HCT116 (cell line): ENCODE measurements at regions not wholly inside any gene's neighbourhood (a gene's known extent, or its start where the extent isn't known, plus 50 kb on each side); places are given as distances from the start of the nearest gene placed in this dataset.

Experiments used
- CEBPB ChIP-seq: IDR thresholded peaks from 2 replicates; pipeline ENCODE4 v1.6.1; 2012; ENCODE audit warnings: low read depth
- EZH2 ChIP-seq: fragments of 200-600 bp; sonication (generic); IDR thresholded peaks from 2 replicates; pipeline ENCODE4 v1.6.1; 2017; ENCODE audit warnings: antibody characterized with exemption, mixed run types
- EZH2phosphoT487 ChIP-seq: fragments of 200-600 bp; IDR thresholded peaks from 2 replicates; pipeline ENCODE4 v1.6.1; 2018; ENCODE audit warnings: antibody characterized with exemption, borderline replicate concordance
- POLR2A ChIP-seq: IDR thresholded peaks from 2 replicates; pipeline ENCODE4 v1.7.0; 2011; ENCODE audit warnings: borderline replicate concordance; ENCODE audit not compliant: insufficient read depth, insufficient read length; ENCODE audit errors: extremely low read depth
- POLR2AphosphoS5 ChIP-seq: IDR thresholded peaks from 2 replicates; pipeline ENCODE4 v1.6.1; 2011; ENCODE audit warnings: mild to moderate bottlenecking, low read depth, low read length, moderate library complexity
- RAD21 ChIP-seq: IDR thresholded peaks from 2 replicates; pipeline ENCODE4 v1.6.1; 2012; ENCODE audit warnings: low read depth, mild to moderate bottlenecking
- SRF ChIP-seq: IDR thresholded peaks from 2 replicates; pipeline ENCODE4 v1.6.1; 2012; ENCODE audit warnings: low read depth
- TCF7L2 ChIP-seq: IDR thresholded peaks from 2 replicates; pipeline ENCODE4 v1.7.0; 2011; ENCODE audit warnings: borderline replicate concordance, inconsistent platforms; ENCODE audit not compliant: insufficient read depth, insufficient read length; ENCODE audit errors: extremely low read depth
- YY1 ChIP-seq: IDR thresholded peaks from 2 replicates; pipeline ENCODE4 v1.6.1; 2011; ENCODE audit warnings: low read length, low read depth, moderate library complexity, mild to moderate bottlenecking; ENCODE audit not compliant: insufficient replicate concordance; ENCODE audit errors: extremely low read depth
- ZNF274 ChIP-seq: fragments of 200-500 bp; sonication (Bioruptor generic); IDR thresholded peaks from 2 replicates; pipeline ENCODE4 v1.6.1; 2014; ENCODE audit warnings: mild to moderate bottlenecking, low read depth, low read length, inconsistent platforms
- TF ChIP-seq, protein P1 (sequence below): IDR thresholded peaks from 2 replicates; pipeline ENCODE4 v1.6.1; 2012
- TF ChIP-seq, protein P2 (sequence below), 3 experiments: fragments of 200-600 bp in 1 of 3; sonication (generic) in 1 of 3; IDR thresholded peaks in 2 of 3; conservative IDR thresholded peaks in 1 of 3; 2 replicates each; pipeline ENCODE4 v1.5.1; 2012 to 2017; ENCODE audit warnings: low read depth in 2 of 3, low read length in 2 of 3, antibody characterized with exemption in 1 of 3, borderline replicate concordance in 1 of 3, control low read depth in 1 of 3, mild to moderate bottlenecking in 1 of 3, mixed read lengths in 1 of 3, mixed run types in 1 of 3, moderate library complexity in 1 of 3; ENCODE audit not compliant: insufficient read depth in 1 of 3
- TF ChIP-seq, protein P3 (sequence below): IDR thresholded peaks from 2 replicates; pipeline ENCODE4 v1.6.1; 2011; ENCODE audit warnings: mild to moderate bottlenecking, low read length, moderate library complexity; ENCODE audit not compliant: insufficient replicate concordance; ENCODE audit errors: extremely low read depth
- TF ChIP-seq, protein P4 (sequence below): IDR thresholded peaks from 2 replicates; pipeline ENCODE4 v1.6.1; 2012; ENCODE audit warnings: low read depth

DNA sequence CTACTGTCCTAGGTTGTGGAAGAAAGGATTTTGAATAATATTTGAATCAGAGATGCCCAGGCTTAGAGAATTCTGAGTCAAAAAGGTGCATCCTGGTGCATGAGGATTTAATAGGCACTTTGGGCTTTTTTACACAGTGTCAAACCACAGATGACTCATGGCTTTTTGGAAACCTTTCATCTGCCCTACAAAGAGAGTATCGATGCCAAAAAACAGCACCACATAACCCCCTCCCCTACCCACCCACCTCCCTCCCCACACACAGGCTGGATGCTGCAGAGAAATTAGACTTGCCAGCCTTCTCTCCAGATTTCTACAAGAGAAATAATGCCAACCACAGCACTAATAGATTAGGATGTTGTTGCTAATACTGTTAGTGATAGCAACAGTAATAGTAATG, 779.3 kb downstream of the NLGN4X start:
- TF ChIP-seq EZH2 (no peak), TCF7L2 (no peak), POLR2A (no peak), POLR2AphosphoS5 (no peak), CEBPB (no peak), EZH2phosphoT487 (no peak), SRF (no peak), ZNF274 (no peak), YY1 (no peak), RAD21 (no peak)
- TF ChIP-seq, protein P1, sequence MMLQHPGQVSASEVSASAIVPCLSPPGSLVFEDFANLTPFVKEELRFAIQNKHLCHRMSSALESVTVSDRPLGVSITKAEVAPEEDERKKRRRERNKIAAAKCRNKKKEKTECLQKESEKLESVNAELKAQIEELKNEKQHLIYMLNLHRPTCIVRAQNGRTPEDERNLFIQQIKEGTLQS = no peak
- TF ChIP-seq, protein P2, sequence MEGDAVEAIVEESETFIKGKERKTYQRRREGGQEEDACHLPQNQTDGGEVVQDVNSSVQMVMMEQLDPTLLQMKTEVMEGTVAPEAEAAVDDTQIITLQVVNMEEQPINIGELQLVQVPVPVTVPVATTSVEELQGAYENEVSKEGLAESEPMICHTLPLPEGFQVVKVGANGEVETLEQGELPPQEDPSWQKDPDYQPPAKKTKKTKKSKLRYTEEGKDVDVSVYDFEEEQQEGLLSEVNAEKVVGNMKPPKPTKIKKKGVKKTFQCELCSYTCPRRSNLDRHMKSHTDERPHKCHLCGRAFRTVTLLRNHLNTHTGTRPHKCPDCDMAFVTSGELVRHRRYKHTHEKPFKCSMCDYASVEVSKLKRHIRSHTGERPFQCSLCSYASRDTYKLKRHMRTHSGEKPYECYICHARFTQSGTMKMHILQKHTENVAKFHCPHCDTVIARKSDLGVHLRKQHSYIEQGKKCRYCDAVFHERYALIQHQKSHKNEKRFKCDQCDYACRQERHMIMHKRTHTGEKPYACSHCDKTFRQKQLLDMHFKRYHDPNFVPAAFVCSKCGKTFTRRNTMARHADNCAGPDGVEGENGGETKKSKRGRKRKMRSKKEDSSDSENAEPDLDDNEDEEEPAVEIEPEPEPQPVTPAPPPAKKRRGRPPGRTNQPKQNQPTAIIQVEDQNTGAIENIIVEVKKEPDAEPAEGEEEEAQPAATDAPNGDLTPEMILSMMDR (IDR thresholded peaks at IDR 0.05 in 2 of 3, conservative IDR thresholded peaks at IDR 0.05 in 1 of 3; ENCODE audit: borderline replicate concordance in 1 of 3, insufficient read depth in 1 of 3, low read depth in 2 of 3, low read length in 2 of 3) = no peak
- TF ChIP-seq, protein P3, sequence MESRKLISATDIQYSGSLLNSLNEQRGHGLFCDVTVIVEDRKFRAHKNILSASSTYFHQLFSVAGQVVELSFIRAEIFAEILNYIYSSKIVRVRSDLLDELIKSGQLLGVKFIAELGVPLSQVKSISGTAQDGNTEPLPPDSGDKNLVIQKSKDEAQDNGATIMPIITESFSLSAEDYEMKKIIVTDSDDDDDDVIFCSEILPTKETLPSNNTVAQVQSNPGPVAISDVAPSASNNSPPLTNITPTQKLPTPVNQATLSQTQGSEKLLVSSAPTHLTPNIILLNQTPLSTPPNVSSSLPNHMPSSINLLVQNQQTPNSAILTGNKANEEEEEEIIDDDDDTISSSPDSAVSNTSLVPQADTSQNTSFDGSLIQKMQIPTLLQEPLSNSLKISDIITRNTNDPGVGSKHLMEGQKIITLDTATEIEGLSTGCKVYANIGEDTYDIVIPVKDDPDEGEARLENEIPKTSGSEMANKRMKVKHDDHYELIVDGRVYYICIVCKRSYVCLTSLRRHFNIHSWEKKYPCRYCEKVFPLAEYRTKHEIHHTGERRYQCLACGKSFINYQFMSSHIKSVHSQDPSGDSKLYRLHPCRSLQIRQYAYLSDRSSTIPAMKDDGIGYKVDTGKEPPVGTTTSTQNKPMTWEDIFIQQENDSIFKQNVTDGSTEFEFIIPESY = no peak
- TF ChIP-seq, protein P4, sequence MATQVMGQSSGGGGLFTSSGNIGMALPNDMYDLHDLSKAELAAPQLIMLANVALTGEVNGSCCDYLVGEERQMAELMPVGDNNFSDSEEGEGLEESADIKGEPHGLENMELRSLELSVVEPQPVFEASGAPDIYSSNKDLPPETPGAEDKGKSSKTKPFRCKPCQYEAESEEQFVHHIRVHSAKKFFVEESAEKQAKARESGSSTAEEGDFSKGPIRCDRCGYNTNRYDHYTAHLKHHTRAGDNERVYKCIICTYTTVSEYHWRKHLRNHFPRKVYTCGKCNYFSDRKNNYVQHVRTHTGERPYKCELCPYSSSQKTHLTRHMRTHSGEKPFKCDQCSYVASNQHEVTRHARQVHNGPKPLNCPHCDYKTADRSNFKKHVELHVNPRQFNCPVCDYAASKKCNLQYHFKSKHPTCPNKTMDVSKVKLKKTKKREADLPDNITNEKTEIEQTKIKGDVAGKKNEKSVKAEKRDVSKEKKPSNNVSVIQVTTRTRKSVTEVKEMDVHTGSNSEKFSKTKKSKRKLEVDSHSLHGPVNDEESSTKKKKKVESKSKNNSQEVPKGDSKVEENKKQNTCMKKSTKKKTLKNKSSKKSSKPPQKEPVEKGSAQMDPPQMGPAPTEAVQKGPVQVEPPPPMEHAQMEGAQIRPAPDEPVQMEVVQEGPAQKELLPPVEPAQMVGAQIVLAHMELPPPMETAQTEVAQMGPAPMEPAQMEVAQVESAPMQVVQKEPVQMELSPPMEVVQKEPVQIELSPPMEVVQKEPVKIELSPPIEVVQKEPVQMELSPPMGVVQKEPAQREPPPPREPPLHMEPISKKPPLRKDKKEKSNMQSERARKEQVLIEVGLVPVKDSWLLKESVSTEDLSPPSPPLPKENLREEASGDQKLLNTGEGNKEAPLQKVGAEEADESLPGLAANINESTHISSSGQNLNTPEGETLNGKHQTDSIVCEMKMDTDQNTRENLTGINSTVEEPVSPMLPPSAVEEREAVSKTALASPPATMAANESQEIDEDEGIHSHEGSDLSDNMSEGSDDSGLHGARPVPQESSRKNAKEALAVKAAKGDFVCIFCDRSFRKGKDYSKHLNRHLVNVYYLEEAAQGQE = no peak
